Panc1 (cell line): ENCODE measurements at regions not wholly inside any gene's neighbourhood (a gene's known extent, or its start where the extent isn't known, plus 50 kb on each side); places are given as distances from the start of the nearest gene placed in this dataset.

ENCODE experiments used
- ATAC-seq: fragments of 200-7000 bp; cut with Tn5 transposase; 2 replicates; pipeline ENCODE4 v1.9.1; 2020; ENCODE audit warnings: mild to moderate bottlenecking, moderate library complexity
- BruUV-seq: library from RNA; stranded (reverse); fragments of 400-500 nt; replicated peaks from 2 replicates; lab custom pipeline; 2021; lab: Mats Ljungman, UMichigan
- CTCF ChIA-PET: fragments of 300-600 bp; sonication (Branson Sonifier 250); formaldehyde crosslinking; loops from one replicate; lab custom pipeline; 2022; ENCODE audit warnings: antibody characterized with exemption; lab: Charles Lee
- POLR2A ChIA-PET: fragments of 300-600 bp; sonication (Branson Sonifier 250); formaldehyde crosslinking; loops from one replicate; lab custom pipeline; 2022; ENCODE audit warnings: antibody characterized with exemption; lab: Charles Lee
- DNase-seq: peaks from one replicate; pipeline ENCODE4 v3.0.0-alpha.2; 2010; ENCODE audit warnings: low read depth, low spot score
- H3K27ac ChIP-seq: 2 replicates; pipeline ENCODE4 v1.5.1; 2011; ENCODE audit warnings: mild to moderate bottlenecking, low read length, inconsistent platforms
- H3K27me3 ChIP-seq: fragments of 200-500 bp; sonication (Bioruptor generic); 2 replicates; pipeline ENCODE4 v1.6.0; 2014; ENCODE audit warnings: low read length, inconsistent platforms; ENCODE audit not compliant: control insufficient read depth, insufficient read depth
- H3K36me3 ChIP-seq: fragments of 200-500 bp; sonication (Bioruptor generic); 2 replicates; pipeline ENCODE4 v1.5.1; 2014; ENCODE audit warnings: inconsistent platforms, mild to moderate bottlenecking, low read length, moderate library complexity; ENCODE audit not compliant: control insufficient read depth, insufficient read depth
- H3K4me1 ChIP-seq: 2 replicates; pipeline ENCODE4 v1.5.1; 2011; ENCODE audit warnings: inconsistent platforms, mild to moderate bottlenecking, low read length, moderate library complexity; ENCODE audit not compliant: control insufficient read depth, insufficient read depth
- H3K4me3 ChIP-seq, 2 experiments: 2 replicates each; pipeline ENCODE4 v1.5.1; 2011 to 2012; ENCODE audit warnings: low read depth in 2 of 2, low read length in 2 of 2, mild to moderate bottlenecking in 2 of 2, inconsistent platforms in 1 of 2, moderate library complexity in 1 of 2
- H3K9me3 ChIP-seq: fragments of 200-500 bp; sonication (Bioruptor generic); 2 replicates; pipeline ENCODE4 v1.5.1; 2014; ENCODE audit warnings: low read depth, mild to moderate bottlenecking, inconsistent platforms, low read length, moderate library complexity; ENCODE audit not compliant: control insufficient read depth, insufficient read depth
- POLR2AphosphoS5 ChIP-seq: IDR thresholded peaks from 2 replicates; pipeline ENCODE4 v1.6.1; 2012; ENCODE audit warnings: mild to moderate bottlenecking, low read depth, low read length, moderate library complexity
- REST ChIP-seq, 2 experiments: IDR thresholded peaks; 2 replicates each; pipeline ENCODE4 v1.6.1; 2011 to 2012; ENCODE audit warnings: low read depth in 2 of 2, control low read depth in 1 of 2, low read length in 1 of 2, mild to moderate bottlenecking in 1 of 2, moderate library complexity in 1 of 2; ENCODE audit not compliant: insufficient read depth in 1 of 2
- SIN3A ChIP-seq: IDR thresholded peaks from 2 replicates; pipeline ENCODE4 v1.6.1; 2012; ENCODE audit warnings: low read depth, mild to moderate bottlenecking, low read length, moderate library complexity, borderline replicate concordance; ENCODE audit not compliant: insufficient read depth
- TCF7L2 ChIP-seq: IDR thresholded peaks from 2 replicates; pipeline ENCODE4 v1.6.1; 2011; ENCODE audit warnings: mild to moderate bottlenecking, low read depth, low read length, inconsistent platforms
- in situ Hi-C: cut with HindIII; loops from 2 replicates; pipeline ENCODE4 v1.10.0; 2016; ENCODE audit warnings: low sequenced_read_pairs, low pct_unique_long_range_greater_than_20kb
- intact Hi-C: fragments of 100-400 bp; cut with micrococcal nuclease; formaldehyde crosslinking; loops from one replicate; pipeline ENCODE4 v1.10.0; 2022; ENCODE audit not compliant: unreplicated experiment
- TF ChIP-seq, protein P1 (sequence below): fragments of 450-650 bp; IDR thresholded peaks from 2 replicates; pipeline ENCODE4 v1.5.1; 2017; ENCODE audit warnings: mild to moderate bottlenecking

- in situ Hi-C loops, result no loop called here
Measured at GRCh38 chr13:95485045-95485517, 67.4 kb upstream of the CLDN10 start.

GRCh38 chr13:95485518-95486144 is 66.9 kb upstream of the CLDN10 start:
- no peak for ATAC-seq
- Histone ChIP-seq H3K27me3 (no peaks in the 10 kb centered on the region), H3K36me3 (no peaks in the 10 kb centered on the region), H3K4me3 (no peak overlapping the region), H3K9me3 (no peaks in the 10 kb centered on the region), H3K4me1 (no peaks in the 10 kb centered on the region), H3K27ac (no peak overlapping the region)
- no peak for TF ChIP-seq REST (IDR thresholded peaks at IDR 0.05; ENCODE audit: insufficient read depth in 1 of 2, low read depth in 2 of 2, low read length in 1 of 2)
- no peak for TF ChIP-seq TCF7L2
- no peak for TF ChIP-seq SIN3A
- TF ChIP-seq, protein P1, sequence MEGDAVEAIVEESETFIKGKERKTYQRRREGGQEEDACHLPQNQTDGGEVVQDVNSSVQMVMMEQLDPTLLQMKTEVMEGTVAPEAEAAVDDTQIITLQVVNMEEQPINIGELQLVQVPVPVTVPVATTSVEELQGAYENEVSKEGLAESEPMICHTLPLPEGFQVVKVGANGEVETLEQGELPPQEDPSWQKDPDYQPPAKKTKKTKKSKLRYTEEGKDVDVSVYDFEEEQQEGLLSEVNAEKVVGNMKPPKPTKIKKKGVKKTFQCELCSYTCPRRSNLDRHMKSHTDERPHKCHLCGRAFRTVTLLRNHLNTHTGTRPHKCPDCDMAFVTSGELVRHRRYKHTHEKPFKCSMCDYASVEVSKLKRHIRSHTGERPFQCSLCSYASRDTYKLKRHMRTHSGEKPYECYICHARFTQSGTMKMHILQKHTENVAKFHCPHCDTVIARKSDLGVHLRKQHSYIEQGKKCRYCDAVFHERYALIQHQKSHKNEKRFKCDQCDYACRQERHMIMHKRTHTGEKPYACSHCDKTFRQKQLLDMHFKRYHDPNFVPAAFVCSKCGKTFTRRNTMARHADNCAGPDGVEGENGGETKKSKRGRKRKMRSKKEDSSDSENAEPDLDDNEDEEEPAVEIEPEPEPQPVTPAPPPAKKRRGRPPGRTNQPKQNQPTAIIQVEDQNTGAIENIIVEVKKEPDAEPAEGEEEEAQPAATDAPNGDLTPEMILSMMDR, result no peak
- no peak for TF ChIP-seq POLR2AphosphoS5
- BruUV-seq, result no TSS peak
- intact Hi-C loops, result no loop called here
- no peak for DNase-seq
- in situ Hi-C loops, result no loop called here
- CTCF ChIA-PET, result no interaction called here
- POLR2A ChIA-PET, result no interaction called here

More at GRCh38 chr13:95485045-95485517, 67.4 kb upstream of the CLDN10 start:
- no TSS peak for BruUV-seq
- Histone ChIP-seq H3K36me3 (no peaks in the 10 kb centered on the region), H3K4me3 (no peak overlapping the region), H3K27me3 (no peaks in the 10 kb centered on the region), H3K4me1 (no peaks in the 10 kb centered on the region), H3K27ac (no peak overlapping the region), H3K9me3 (no peaks in the 10 kb centered on the region)
- intact Hi-C loops, result no loop called here
- no peak for ATAC-seq
- ChIA-PET POLR2A (no interaction called here), CTCF (no interaction called here)
- no peak for DNase-seq
- no peak for TF ChIP-seq POLR2AphosphoS5

GRCh38 chr13:95492044-95492801 is 60.3 kb upstream of the CLDN10 start:
- ATAC-seq, result no peak
- DNase-seq, result no peak

More at GRCh38 chr13:95492044-95492801, 60.3 kb upstream of the CLDN10 start:
- H3K36me3 ChIP-seq, result no peaks in the 10 kb centered on the region
- no peak overlapping the region for H3K4me3 ChIP-seq
- ChIA-PET POLR2A (no interaction called here), CTCF (no interaction called here)
- H3K9me3 ChIP-seq, result no peaks in the 10 kb centered on the region
- in situ Hi-C loops, result no loop called here
- no TSS peak for BruUV-seq
- H3K27ac ChIP-seq, result no peak overlapping the region
- no peaks in the 10 kb centered on the region; the same call in 1 of the 2 replicates for H3K4me1 ChIP-seq
- H3K27me3 ChIP-seq, result no peaks in the 10 kb centered on the region
- intact Hi-C loops, result no loop called here
- TF ChIP-seq SIN3A (no peak), TCF7L2 (no peak), POLR2AphosphoS5 (no peak), REST (IDR thresholded peaks at IDR 0.05; ENCODE audit: insufficient read depth in 1 of 2, low read depth in 2 of 2, low read length in 1 of 2) (no peak)
- TF ChIP-seq, protein P1, result no peak
